C1 segment of cervical spinal cord (tissue), 14 donors: ENCODE measurements at regions not wholly inside any gene's neighbourhood (a gene's known extent, or its start where the extent isn't known, plus 50 kb on each side); places are given as distances from the start of the nearest gene placed in this dataset.

Source experiments
- DNase-seq, 14 donors: peaks; one replicate each; lab custom pipeline; 2025; lab: John Stamatoyannopoulos, UW

- no peak for DNase-seq
Measured at GRCh38 chr7:97620495-97620894, 111.4 kb upstream of the TAC1 start.

- DNase-seq, result no peak
Measured at GRCh38 chr7:97623333-97623732, 108.6 kb upstream of the TAC1 start.

GRCh38 chr7:97630116-97630515, 101.8 kb upstream of the TAC1 start:
- no peak for DNase-seq

GRCh38 chr7:97635622-97636021, 96.3 kb upstream of the TAC1 start:
- no peak for DNase-seq

- no peak for DNase-seq
Measured at GRCh38 chr7:97639036-97639435, 92.8 kb upstream of the TAC1 start.

- DNase-seq, result no peak
Measured at GRCh38 chr7:97659363-97660045, 72.4 kb upstream of the TAC1 start.

- DNase-seq, result no peak
Measured at GRCh38 chr7:97667359-97667758, 64.5 kb upstream of the TAC1 start.

- DNase-seq, result no peak
Measured at GRCh38 chr7:97671571-97671970, 60.3 kb upstream of the TAC1 start.

- no peak for DNase-seq
Measured at GRCh38 chr7:97680622-97681021, 51.3 kb upstream of the TAC1 start.
